Stimulated activated CD4-positive, alpha-beta T cell treated with anti-CD3 and anti-CD28 coated beads, Interleukin-15, amount 100 ng/mL, for 24 hours (primary cell): ENCODE measurements at regions not wholly inside any gene's neighbourhood (a gene's known extent, or its start where the extent isn't known, plus 50 kb on each side); places are given as distances from the start of the nearest gene placed in this dataset.
"Not testable (repeated sequence)": the region's sequence is repeated elsewhere in the genome, so short reads cannot be mapped to it uniquely, and the experiment has no call there.

Source experiments
- DNase-seq: peaks from one replicate; pipeline ENCODE4 v3.0.0-alpha.2; 2020

DNA sequence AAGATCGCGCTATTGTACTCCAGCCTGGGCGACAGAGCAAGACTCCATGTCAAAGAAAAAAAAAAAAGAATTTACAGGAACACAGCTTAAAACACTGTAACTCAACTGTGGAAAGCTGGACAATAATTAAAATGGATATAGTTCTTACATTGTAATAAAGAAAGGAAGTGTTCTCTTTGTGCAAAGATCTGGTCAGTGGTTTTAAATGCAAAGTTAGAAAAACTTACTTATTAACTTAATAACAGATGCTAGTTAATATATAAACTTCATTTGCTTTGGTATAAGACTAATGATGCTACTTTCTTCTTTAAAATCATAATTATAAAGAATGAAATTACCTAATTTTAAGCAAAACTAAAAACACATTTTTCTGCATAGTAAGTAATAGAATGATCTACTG, 2024.1 kb upstream of the TENM3 start:
- no peak for DNase-seq

DNA sequence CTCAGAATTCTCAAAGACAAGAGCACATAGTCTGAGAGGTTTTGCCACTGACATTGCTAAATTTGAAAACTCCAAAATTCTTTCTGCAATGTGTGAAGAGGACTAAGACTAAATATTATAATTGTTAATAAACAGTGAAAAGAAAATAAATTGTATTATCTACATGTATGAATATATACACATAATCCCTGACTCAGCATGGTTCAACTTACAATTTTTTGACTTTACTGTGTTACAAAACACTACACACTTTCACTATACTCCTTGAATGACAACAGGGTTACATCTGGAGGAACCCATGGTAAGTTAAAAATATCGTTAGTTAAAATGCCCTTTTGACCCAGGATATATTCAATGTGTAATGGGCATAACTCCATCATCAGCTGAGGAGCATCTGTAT, 2017.2 kb upstream of the TENM3 start:
- no peak for DNase-seq

DNA sequence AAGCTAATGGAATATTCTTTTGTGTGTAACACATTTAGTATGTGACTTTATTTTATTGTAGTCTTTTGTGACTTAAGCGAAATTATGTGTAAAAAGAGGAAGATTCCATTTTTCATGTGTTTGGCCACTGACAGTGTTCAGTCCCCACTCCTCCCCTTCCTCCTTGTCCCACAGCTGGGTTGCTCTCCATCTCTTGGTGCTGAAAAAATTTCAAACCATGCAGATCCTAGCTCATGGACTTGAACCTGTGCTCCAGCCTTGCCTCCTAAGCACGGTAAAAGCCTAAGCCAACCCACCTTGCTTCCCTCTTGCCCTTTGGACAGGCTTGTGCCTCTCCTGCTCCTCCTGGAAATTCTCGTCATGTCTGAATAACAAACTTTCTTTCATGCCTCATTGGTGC, 2008.5 kb upstream of the TENM3 start:
- no peak for DNase-seq

- DNase-seq: no peak
Measured at GRCh38 chr4:180240670-180241069, 2002.5 kb upstream of the TENM3 start.

DNA sequence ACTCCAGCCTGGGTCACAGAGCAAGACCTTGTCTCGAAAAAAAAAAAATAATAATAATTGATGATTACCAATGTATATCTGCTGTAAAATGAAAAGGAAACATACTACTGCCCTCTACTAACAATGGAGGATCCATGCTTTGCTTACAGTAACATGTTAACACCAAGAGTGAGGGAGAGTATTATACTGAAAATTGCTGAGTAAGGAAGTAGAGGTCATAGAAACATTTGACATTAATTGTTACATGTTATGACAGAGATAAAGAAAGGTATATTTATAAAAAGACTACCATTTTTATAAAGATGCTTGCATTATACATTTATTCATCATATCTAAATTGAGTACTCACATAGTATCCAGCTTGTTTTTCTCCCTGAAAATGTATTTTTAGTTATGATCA, 1989.8 kb upstream of the TENM3 start:
- no peak for DNase-seq

GRCh38 chr4:180261346-180261745, 1981.9 kb upstream of the TENM3 start:
- DNase-seq: no peak

DNA sequence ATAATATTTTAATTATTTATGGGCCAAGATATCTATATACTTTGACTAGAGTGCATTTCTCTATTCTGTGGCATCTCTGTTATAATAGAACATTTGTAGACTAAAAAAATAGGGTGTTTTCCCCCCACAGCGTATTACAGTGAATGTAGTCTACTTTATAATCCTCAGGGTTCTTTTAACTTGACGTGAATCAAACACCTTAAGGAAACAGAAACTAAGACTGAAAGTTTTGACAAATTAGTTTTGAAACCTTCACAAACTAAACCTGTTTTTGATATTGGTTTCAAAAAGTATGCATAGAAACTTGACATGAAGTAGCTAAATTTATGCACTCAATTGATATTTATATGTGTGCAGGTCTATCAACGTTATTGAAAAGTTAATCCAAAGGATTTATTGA, 1963.1 kb upstream of the TENM3 start:
- no peak for DNase-seq

DNA sequence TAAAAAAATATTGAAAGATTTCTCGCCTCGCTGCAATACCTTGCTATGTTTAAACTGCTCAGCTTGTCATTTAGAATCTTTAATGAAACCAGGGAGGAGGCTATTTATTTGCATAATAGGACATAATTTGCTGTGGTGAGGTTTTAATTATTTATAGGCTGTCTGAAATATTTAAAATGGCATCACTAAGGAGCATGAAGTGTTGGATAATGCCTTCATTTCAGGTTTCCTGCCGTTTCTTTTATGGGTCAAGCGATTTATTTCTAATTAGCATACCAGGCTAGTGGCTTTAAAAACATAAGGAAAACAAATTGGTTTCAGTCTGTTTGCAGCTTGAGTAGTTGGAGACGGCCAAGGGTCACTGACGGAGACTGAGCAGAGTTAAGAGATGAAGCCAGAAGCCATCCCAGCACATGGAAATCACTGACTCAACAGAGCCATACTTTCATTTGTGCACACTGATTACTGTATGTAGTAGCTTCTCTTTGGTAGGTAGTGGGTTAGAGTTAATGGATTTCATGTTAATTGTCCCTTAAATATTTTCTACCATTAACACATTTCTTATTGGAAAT, 1962.4 kb upstream of the TENM3 start:
- no peak for DNase-seq

- DNase-seq: no peak
Measured at GRCh38 chr4:180281724-180282123, 1961.5 kb upstream of the TENM3 start.

DNA sequence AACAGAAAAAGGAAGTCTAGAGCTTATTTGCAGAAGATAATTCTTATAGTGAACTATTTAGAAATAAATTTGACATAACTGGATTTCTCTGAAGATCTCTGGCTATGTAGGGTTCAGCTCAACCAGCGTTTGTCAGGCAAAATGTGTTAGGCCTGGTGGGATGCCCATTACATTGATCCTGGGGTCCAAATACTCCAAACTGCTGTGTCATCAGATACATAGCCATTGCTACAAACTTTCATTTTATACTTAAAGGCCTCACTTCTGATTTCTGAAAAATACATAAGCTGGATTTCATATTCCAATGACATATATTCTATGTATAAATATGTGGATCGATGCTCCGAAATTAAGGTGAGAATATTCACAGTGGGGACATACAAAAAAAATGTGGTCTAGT, 1958.9 kb upstream of the TENM3 start:
- no peak for DNase-seq

GRCh38 chr4:180285796-180286195, 1957.4 kb upstream of the TENM3 start:
- no peak for DNase-seq

DNA sequence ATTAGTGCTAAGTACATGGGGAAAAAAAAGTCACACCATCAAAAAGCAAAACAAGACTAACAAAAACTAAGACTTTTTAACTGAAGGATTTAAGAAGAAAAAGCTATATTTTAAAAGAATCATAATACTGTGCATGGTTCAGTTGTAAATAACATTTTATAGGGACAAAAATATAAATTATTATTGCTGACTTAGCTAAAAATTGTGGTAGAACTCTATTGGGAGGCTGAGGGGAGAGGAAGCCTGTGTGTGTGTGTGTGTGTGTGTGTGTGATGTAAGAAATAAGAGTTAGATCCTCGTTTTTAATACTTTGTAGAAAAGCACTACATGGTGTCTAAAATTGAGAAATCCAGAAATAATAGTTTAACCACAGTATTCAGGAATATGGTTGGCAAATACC, 1950.9 kb upstream of the TENM3 start:
- no peak for DNase-seq

DNA sequence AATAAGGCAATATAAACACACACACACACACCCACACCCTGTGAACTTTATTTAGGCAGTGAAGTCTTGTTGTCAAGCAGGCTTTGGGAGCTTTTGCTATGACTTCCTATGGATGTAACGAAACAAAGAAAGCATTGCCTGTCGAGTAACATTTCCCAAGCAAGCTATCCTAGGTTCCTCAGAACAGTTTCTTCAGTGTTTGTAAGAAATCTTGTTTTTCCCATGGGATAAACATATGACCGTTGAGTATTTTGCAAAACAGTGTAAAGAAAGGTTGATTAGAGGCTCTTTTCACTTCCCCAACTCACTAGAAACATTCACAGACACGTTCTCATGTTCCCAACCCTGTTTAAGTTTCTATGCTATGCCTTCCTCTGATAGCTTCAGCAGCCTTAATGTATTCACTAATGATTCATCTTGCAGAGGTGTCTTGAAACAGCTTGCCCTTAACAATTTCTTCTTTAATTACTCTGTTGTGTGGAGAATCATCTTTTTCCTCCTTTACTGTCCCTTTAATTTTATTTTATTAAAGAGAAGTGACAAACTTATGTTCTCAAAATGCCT, 1947.1 kb upstream of the TENM3 start:
- DNase-seq: no peak

- no peak for DNase-seq
Measured at GRCh38 chr4:180304321-180304720, 1938.9 kb upstream of the TENM3 start.

DNA sequence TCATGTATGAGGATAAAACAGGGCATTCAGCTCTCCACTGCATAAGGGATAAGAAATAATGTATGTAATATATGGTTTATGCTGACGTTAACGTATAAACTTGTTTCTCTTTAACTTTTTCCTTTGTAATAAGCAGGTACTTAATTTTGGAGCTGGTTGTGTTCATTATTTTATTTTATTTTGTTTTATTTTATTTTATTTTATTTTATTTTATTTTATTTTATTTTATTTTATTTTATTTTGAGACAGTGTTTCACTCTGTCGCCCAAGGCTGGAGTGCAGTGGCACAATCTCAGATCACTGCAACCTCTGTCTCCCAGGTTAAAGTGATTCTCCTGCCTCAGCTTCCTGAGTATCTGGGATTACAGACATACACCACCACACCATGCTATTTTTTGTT, 1932.6 kb upstream of the TENM3 start:
- no peak for DNase-seq

DNA sequence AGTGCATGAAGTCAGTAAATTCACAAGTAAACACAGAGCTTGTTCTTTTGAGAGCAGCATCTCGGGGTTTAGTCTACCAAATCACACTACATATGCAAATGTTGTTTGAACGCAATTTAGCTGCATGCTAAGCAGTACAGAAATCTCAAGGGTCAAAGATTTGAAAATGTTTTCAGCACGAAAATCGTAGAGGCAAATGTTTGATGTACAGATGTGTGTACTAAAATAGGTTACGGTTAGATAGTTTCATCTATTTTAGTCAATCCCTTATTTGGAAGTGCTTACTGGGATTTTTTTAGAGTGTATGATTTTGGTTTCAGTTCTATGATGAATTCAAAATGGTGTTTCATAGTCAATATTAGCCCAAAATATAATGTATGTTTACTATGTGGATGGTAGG, 1928.2 kb upstream of the TENM3 start:
- DNase-seq: no peak

- no peak for DNase-seq
Measured at GRCh38 chr4:180330521-180330920, 1912.7 kb upstream of the TENM3 start.

DNA sequence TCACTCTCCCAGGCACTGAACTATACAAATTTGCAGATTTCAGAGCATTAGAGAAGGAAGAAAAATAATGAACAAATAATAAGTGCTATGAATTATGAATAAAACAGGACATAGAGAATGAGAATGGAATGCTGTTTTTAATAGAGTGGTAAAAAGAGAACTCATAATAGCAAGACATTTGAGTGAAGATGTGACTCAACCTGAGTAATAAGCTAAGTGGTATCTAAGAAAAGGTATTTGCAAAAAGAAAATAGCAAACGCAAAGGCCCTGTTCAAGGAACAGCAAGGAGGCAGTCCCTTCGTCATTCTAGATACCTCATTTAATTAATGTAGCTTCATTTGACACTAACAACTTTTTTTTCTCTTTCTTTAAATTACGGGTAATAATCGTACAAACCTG, 1910.0 kb upstream of the TENM3 start:
- no peak for DNase-seq

DNA sequence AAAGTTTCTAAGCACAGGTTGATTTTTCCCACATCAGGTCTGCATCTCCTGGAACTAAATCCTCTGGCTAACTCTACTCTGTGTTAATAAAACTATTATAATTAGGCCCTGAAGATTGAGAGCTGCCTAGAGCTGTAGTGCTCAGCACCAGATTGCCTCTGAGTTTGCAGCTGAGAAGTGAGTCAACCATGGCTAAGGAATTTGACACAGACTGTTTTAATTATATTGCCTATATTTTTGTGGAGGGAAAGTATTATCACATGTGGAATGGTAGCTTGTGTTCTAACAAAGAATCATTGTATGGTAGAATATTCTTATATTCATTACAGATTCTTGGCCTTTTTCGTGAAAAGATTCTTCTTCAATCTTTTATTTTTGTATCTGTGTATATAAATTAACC, 1907.6 kb upstream of the TENM3 start:
- no peak for DNase-seq

DNA sequence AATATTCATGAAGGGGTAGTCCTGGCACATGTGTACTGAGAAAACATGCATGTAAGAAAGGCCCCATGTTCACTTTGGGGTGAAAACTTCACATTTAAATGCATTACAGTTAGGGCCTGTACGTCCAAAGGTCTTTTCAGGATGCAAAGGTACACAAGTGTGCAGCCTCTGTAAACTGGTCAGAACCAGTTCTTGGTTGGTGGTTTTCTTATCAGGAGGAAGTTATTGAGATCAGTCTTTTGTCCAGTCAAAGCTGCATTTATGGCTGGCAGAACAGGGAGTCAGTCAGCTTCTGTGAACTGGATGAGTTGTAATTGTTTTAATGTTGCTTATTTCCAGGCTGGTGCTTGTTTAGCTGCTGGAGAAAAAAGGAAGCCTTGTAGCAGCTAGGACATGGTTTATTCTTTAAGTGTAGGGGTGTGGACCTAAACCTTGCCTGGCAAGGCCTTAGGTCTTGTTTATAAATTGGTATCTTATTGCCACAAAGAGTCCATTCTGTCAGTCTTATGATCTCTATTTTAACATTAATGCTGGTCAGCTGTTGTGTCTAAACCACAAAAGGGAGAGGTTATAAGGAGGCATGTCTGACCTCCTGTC, 1906.6 kb upstream of the TENM3 start:
- DNase-seq: no peak

- no peak for DNase-seq
Measured at GRCh38 chr4:180341926-180342325, 1901.3 kb upstream of the TENM3 start.

GRCh38 chr4:180350901-180351300, 1892.3 kb upstream of the TENM3 start:
- no peak for DNase-seq

DNA sequence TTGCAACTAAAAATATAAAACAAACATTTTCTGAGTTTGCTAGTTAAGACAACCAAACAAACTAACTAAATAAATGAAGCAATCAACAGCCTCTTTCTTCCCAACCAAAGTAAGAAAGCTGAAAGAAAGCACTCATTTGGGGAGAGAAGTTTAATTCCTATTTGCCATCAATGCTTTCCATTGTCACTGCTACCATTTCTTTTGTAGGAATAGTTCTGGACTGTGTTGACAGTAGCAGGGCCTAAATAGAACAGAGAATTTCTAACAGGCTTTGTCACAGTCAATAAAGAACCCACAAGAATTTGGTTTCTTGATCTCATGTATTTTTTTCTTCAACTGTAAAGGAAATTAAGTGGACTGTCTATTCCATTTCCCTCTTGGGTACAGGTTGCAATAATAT, 1886.4 kb upstream of the TENM3 start:
- DNase-seq: no peak

DNA sequence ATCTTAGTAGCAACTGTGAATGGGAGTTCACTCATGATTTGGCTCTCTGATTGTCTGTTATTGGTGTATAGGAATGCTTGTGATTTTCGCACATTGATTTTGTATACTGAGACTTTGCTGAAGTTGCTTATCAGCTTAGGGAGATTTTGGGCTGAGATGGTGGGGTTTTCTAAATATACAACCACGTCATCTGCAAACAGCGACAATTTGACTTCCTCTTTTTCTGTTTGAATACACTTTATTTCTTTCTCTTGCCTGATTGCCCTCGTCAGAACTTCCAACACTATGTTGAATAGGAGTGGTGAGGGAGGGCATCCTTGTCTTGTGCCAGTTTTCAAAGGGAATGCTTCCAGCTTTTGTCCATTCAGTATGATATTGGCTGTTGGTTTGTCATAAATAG, 1883.1 kb upstream of the TENM3 start:
- not testable (repeated sequence) for DNase-seq

GRCh38 chr4:180363815-180364214, 1879.4 kb upstream of the TENM3 start:
- DNase-seq: no peak
